ENCODE measurements at regions not wholly inside any gene's neighbourhood (a gene's known extent, or its start where the extent isn't known, plus 50 kb on each side); places are given as distances from the start of the nearest gene placed in this dataset.
"Not testable (repeated sequence)": the region's sequence is repeated elsewhere in the genome, so short reads cannot be mapped to it uniquely, and the experiment has no call there.

GRCh38 chr5:120942596-120943350 lies 478.7 kb downstream of the PRR16 start:
- Mint-ChIP-seq H3K4me3 (no peak overlapping the region), H3K27ac (no peak overlapping the region), H3K9me3 (no peaks in the 10 kb centered on the region), H3K4me1 (no peaks in the 10 kb centered on the region), H3K27me3 (ENCODE audit: insufficient read depth, low read depth) (no peaks in the 10 kb centered on the region), H3K36me3 (no peaks in the 10 kb centered on the region)
- no peaks in the 10 kb centered on the region for H3K79me2 ChIP-seq (ENCODE audit: low read depth)
- H3K9ac ChIP-seq = no peak overlapping the region
- H3K4me2 ChIP-seq = no peak overlapping the region
- TF ChIP-seq CTCF (IDR thresholded peaks at IDR 0.05) (no peak), EZH2 (IDR thresholded peaks at IDR 0.05) (no peak), EZH2phosphoT487 (IDR thresholded peaks at IDR 0.05) (no peak)
- no peaks in the 10 kb centered on the region for H3K9me3 ChIP-seq (ENCODE audit: low read depth)
- no peak overlapping the region for H3K4me3 ChIP-seq
- H3K27ac ChIP-seq = no peak overlapping the region
- H3K27me3 ChIP-seq = no peaks in the 10 kb centered on the region
- no peaks in the 10 kb centered on the region for H3K36me3 ChIP-seq
- no peaks in the 10 kb centered on the region for H4K20me1 ChIP-seq (ENCODE audit: low read depth)
- no peak overlapping the region for H2AFZ ChIP-seq (replicated peaks)
- no peaks in the 10 kb centered on the region for H3F3A ChIP-seq (ENCODE audit: low read depth)
- no peak for DNase-seq (ENCODE audit: low spot score)
- H3K4me1 ChIP-seq = no peaks in the 10 kb centered on the region

- H3K27me3 ChIP-seq; H3K4me2 ChIP-seq; H3K36me3 Mint-ChIP-seq; H3F3A ChIP-seq (ENCODE audit: low read depth); H3K4me3 ChIP-seq; H3K4me1 ChIP-seq; H3K9me3 ChIP-seq (ENCODE audit: low read depth); H3K27ac Mint-ChIP-seq; DNase-seq (ENCODE audit: low spot score); H3K27me3 Mint-ChIP-seq (ENCODE audit: insufficient read depth, low read depth); H3K9ac ChIP-seq; H3K4me3 Mint-ChIP-seq; H3K36me3 ChIP-seq; H3K79me2 ChIP-seq (ENCODE audit: low read depth); H3K27ac ChIP-seq; H3K4me1 Mint-ChIP-seq; H4K20me1 ChIP-seq (ENCODE audit: low read depth); H2AFZ ChIP-seq (replicated peaks): not testable (repeated sequence)
- H3K9me3 Mint-ChIP-seq = peaks cover 26% of the 10 kb centered on the region
These were observed 485.5 kb downstream of the PRR16 start for GRCh38 chr5:120949596-120949995.

- not testable (repeated sequence) for H3K4me2 ChIP-seq; H3K9ac ChIP-seq; H3K4me1 Mint-ChIP-seq; H3K27ac ChIP-seq; H2AFZ ChIP-seq (replicated peaks); DNase-seq (ENCODE audit: low spot score); H3K27ac Mint-ChIP-seq; H3K27me3 Mint-ChIP-seq (ENCODE audit: insufficient read depth, low read depth); H3F3A ChIP-seq (ENCODE audit: low read depth); H3K79me2 ChIP-seq (ENCODE audit: low read depth); H3K36me3 ChIP-seq; H3K27me3 ChIP-seq; H4K20me1 ChIP-seq (ENCODE audit: low read depth); H3K36me3 Mint-ChIP-seq; H3K4me3 ChIP-seq; H3K4me3 Mint-ChIP-seq; H3K9me3 ChIP-seq (ENCODE audit: low read depth); H3K4me1 ChIP-seq
- H3K9me3 Mint-ChIP-seq = peaks cover 27% of the 10 kb centered on the region
These were observed 489.3 kb downstream of the PRR16 start for GRCh38 chr5:120953445-120953844.

GRCh38 chr5:120954255-120954654 lies 490.2 kb downstream of the PRR16 start:
- Histone ChIP-seq H3K79me2 (ENCODE audit: low read depth) (no peaks in the 10 kb centered on the region), H3K36me3 (no peaks in the 10 kb centered on the region), H2AFZ (replicated peaks) (no peak overlapping the region), H3K9ac (no peak overlapping the region), H3F3A (ENCODE audit: low read depth) (no peaks in the 10 kb centered on the region), H3K9me3 (ENCODE audit: low read depth) (no peaks in the 10 kb centered on the region), H3K27ac (no peak overlapping the region), H3K27me3 (no peaks in the 10 kb centered on the region), H3K4me3 (no peak overlapping the region), H3K4me2 (no peak overlapping the region), H3K4me1 (no peaks in the 10 kb centered on the region), H4K20me1 (ENCODE audit: low read depth) (no peaks in the 10 kb centered on the region)
- TF ChIP-seq EZH2phosphoT487 (IDR thresholded peaks at IDR 0.05) (no peak), EZH2 (IDR thresholded peaks at IDR 0.05) (no peak), CTCF (IDR thresholded peaks at IDR 0.05) (no peak)
- Mint-ChIP-seq H3K9me3 (peaks cover 27% of the 10 kb centered on the region), H3K36me3 (no peaks in the 10 kb centered on the region), H3K4me3 (no peak overlapping the region), H3K4me1 (no peaks in the 10 kb centered on the region), H3K27ac (no peak overlapping the region), H3K27me3 (ENCODE audit: insufficient read depth, low read depth) (peaks cover 4% of the 10 kb centered on the region)
- no peak for DNase-seq (ENCODE audit: low spot score)

Data from neural progenitor cell (in vitro differentiated cells).